ENCODE measurements at regions not wholly inside any gene's neighbourhood (a gene's known extent, or its start where the extent isn't known, plus 50 kb on each side); places are given as distances from the start of the nearest gene placed in this dataset.

DNA sequence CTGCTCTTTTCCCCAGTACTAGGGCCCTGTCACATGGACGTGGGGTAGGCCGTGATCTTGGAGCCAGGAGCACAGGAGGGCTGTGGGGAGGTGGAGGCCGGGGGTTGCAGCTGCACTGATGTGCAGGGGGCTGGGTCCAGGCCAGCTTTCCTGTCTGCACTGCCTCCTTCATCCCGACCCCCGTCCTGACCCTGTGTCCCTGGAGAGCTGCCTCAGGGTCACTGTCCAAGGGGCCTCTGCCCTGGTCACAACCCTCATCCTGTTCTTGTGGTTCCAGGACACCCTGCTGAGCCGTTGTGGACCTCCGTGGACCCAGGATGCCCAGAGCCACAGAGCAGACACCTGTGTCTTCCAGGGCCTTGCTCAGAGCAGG lies 91.7 kb upstream of the ADRA2C start:
- TF ChIP-seq, protein P1, sequence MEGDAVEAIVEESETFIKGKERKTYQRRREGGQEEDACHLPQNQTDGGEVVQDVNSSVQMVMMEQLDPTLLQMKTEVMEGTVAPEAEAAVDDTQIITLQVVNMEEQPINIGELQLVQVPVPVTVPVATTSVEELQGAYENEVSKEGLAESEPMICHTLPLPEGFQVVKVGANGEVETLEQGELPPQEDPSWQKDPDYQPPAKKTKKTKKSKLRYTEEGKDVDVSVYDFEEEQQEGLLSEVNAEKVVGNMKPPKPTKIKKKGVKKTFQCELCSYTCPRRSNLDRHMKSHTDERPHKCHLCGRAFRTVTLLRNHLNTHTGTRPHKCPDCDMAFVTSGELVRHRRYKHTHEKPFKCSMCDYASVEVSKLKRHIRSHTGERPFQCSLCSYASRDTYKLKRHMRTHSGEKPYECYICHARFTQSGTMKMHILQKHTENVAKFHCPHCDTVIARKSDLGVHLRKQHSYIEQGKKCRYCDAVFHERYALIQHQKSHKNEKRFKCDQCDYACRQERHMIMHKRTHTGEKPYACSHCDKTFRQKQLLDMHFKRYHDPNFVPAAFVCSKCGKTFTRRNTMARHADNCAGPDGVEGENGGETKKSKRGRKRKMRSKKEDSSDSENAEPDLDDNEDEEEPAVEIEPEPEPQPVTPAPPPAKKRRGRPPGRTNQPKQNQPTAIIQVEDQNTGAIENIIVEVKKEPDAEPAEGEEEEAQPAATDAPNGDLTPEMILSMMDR (IDR thresholded peaks at IDR 0.05): no peak
- TF ChIP-seq TAF1 (IDR thresholded peaks at IDR 0.05; ENCODE audit: borderline replicate concordance, low read depth, low read length) (no peak), GABPA (IDR thresholded peaks at IDR 0.05; ENCODE audit: low read depth) (no peak), TEAD4 (IDR thresholded peaks at IDR 0.05; ENCODE audit: borderline replicate concordance, insufficient read depth) (no peak)
- TF ChIP-seq, protein P2, sequence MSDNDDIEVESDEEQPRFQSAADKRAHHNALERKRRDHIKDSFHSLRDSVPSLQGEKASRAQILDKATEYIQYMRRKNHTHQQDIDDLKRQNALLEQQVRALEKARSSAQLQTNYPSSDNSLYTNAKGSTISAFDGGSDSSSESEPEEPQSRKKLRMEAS (IDR thresholded peaks at IDR 0.05; ENCODE audit: low read depth): no peak
